H1 (cell line): ENCODE measurements at regions not wholly inside any gene's neighbourhood (a gene's known extent, or its start where the extent isn't known, plus 50 kb on each side); places are given as distances from the start of the nearest gene placed in this dataset.

Experiments used
- CTCF ChIA-PET: fragments of 300-600 bp; sonication (Branson Sonifier 250); formaldehyde crosslinking; loops from one replicate; lab custom pipeline; 2021; ENCODE audit not compliant: partially characterized antibody; lab: Charles Lee
- POLR2A ChIA-PET: fragments of 300-600 bp; sonication (Branson Sonifier 250); formaldehyde crosslinking; loops from one replicate; lab custom pipeline; 2021; ENCODE audit warnings: inconsistent platforms; ENCODE audit not compliant: partially characterized antibody; lab: Charles Lee
- DNase-seq, 2 experiments: peaks; one replicate each; pipeline versions ENCODE4 v3.0.0 to v3.0.0-alpha.2; 2010 to 2022; ENCODE audit warnings: low spot score in 2 of 2, low read depth in 1 of 2, mixed read lengths in 1 of 2
- FAIRE-seq: peaks from 2 replicates; lab custom pipeline; 2011; peaks lifted over from hg19 to GRCh38; lab: Jason Lieb, UNC
- H2AFZ ChIP-seq: 2 replicates; pipeline ENCODE4 v1.8.1; 2012; ENCODE audit warnings: low read length, inconsistent platforms
- H2AK5ac ChIP-seq: 2 replicates; pipeline ENCODE4 v1.6.1; 2013; ENCODE audit warnings: low read depth, low read length
- H2BK120ac ChIP-seq: replicated peaks from 2 replicates; pipeline ENCODE3; 2013; ENCODE audit warnings: low read depth, low read length, inconsistent platforms
- H2BK12ac ChIP-seq: 2 replicates; pipeline ENCODE4 v1.6.1; 2013; ENCODE audit warnings: low read depth, low read length
- H2BK15ac ChIP-seq: 2 replicates; pipeline ENCODE4 v1.6.1; 2013; ENCODE audit warnings: low read length
- H2BK20ac ChIP-seq: 2 replicates; pipeline ENCODE4 v1.6.1; 2013; ENCODE audit warnings: low read length
- H2BK5ac ChIP-seq: 2 replicates; pipeline ENCODE4 v1.6.1; 2013; ENCODE audit warnings: low read depth, low read length
- H3K14ac ChIP-seq: 2 replicates; pipeline ENCODE4 v1.6.1; 2013; ENCODE audit warnings: inconsistent platforms; ENCODE audit not compliant: insufficient read length
- H3K18ac ChIP-seq: 2 replicates; pipeline ENCODE4 v1.6.1; 2013; ENCODE audit warnings: low read length; ENCODE audit errors: extremely low read depth
- H3K23ac ChIP-seq: 2 replicates; pipeline ENCODE4 v1.6.1; 2013; ENCODE audit warnings: inconsistent platforms; ENCODE audit not compliant: insufficient read length
- H3K23me2 ChIP-seq: 2 replicates; pipeline ENCODE4 v1.6.1; 2013; ENCODE audit warnings: low read depth, low read length
- H3K27ac ChIP-seq: 2 replicates; pipeline ENCODE4 v1.6.1; 2011; ENCODE audit warnings: low read depth, low read length, inconsistent platforms
- H3K27me3 ChIP-seq, 4 experiments: replicated peaks in 1 of 4; 1 replicate in 1 of 4; 2 replicates in 3 of 4; pipeline versions ENCODE4 v1.6.1 to v1.8.1; 2011 to 2013; ENCODE audit warnings: low read length in 3 of 4, mild to moderate bottlenecking in 3 of 4, inconsistent platforms in 2 of 4, mixed read lengths in 2 of 4, moderate library complexity in 1 of 4; ENCODE audit not compliant: control insufficient read depth in 3 of 4, insufficient read depth in 3 of 4; ENCODE audit errors: extremely low read depth in 1 of 4
- H3K36me3 ChIP-seq, 4 experiments: 2 replicates each; pipeline versions ENCODE4 v1.6.1 to v1.8.1; 2011 to 2013; ENCODE audit warnings: mild to moderate bottlenecking in 4 of 4, low read length in 3 of 4, moderate library complexity in 2 of 4, control low read depth in 1 of 4, inconsistent platforms in 1 of 4; ENCODE audit not compliant: insufficient read depth in 4 of 4, control insufficient read depth in 2 of 4
- H3K4ac ChIP-seq: replicated peaks from 2 replicates; pipeline ENCODE3; 2013; ENCODE audit warnings: low read length, low read depth, mixed read lengths, inconsistent platforms; ENCODE audit not compliant: insufficient read length
- H3K4me1 ChIP-seq, 4 experiments: replicated peaks in 1 of 4; 1 replicate in 1 of 4; 2 replicates in 3 of 4; pipeline versions ENCODE4 v1.6.1 to v1.8.1; 2011 to 2013; ENCODE audit warnings: low read length in 3 of 4, inconsistent platforms in 2 of 4, mixed read lengths in 1 of 4; ENCODE audit not compliant: insufficient read depth in 4 of 4, control insufficient read depth in 3 of 4
- H3K4me2 ChIP-seq, 2 experiments: 2 replicates each; pipeline versions ENCODE4 v1.6.1 to v1.8.1; 2011 to 2013; ENCODE audit warnings: low read depth in 2 of 2, low read length in 2 of 2, control low read depth in 1 of 2, inconsistent platforms in 1 of 2, mild to moderate bottlenecking in 1 of 2; ENCODE audit not compliant: insufficient read depth in 1 of 2
- H3K4me3 ChIP-seq, 4 experiments: fragments of 200-600, 300-600 bp in 1 of 4; sonication (generic), shearing (Covaris generic), sonication (Bioruptor Twin) in 1 of 4; 2 replicates each; pipeline versions ENCODE4 v1.5.1 to v1.8.1; 2011 to 2016; ENCODE audit warnings: low read length in 4 of 4, low read depth in 3 of 4, control low read depth in 2 of 4, inconsistent platforms in 2 of 4, mild to moderate bottlenecking in 2 of 4, mixed read lengths in 1 of 4, moderate library complexity in 1 of 4; ENCODE audit not compliant: insufficient read depth in 2 of 4; ENCODE audit errors: extremely low read depth in 1 of 4
- H3K56ac ChIP-seq: replicated peaks from 2 replicates; pipeline ENCODE3; 2013; ENCODE audit warnings: low read depth, mild to moderate bottlenecking, mixed read lengths, low read length, inconsistent platforms; ENCODE audit not compliant: insufficient read length
- H3K79me1 ChIP-seq: 2 replicates; pipeline ENCODE4 v1.6.1; 2013; ENCODE audit warnings: low read depth, low read length, control low read depth
- H3K79me2 ChIP-seq, 2 experiments: 2 replicates each; pipeline versions ENCODE4 v1.6.1 to v1.8.1; 2012 to 2013; ENCODE audit warnings: low read length in 2 of 2, mild to moderate bottlenecking in 2 of 2, inconsistent platforms in 1 of 2; ENCODE audit not compliant: insufficient read depth in 2 of 2, control insufficient read depth in 1 of 2
- H3K9ac ChIP-seq, 4 experiments: replicated peaks in 1 of 4; 1 replicate in 1 of 4; 2 replicates in 3 of 4; pipeline versions ENCODE4 v1.6.1 to v1.8.1; 2011 to 2013; ENCODE audit warnings: low read depth in 3 of 4, low read length in 3 of 4, control low read depth in 2 of 4, mild to moderate bottlenecking in 2 of 4, moderate library complexity in 2 of 4, inconsistent platforms in 1 of 4; ENCODE audit errors: extremely low read depth in 1 of 4
- H3K9me3 ChIP-seq, 2 experiments: 2 replicates each; pipeline versions ENCODE4 v1.6.1 to v1.8.1; 2012 to 2013; ENCODE audit warnings: mild to moderate bottlenecking in 2 of 2, moderate library complexity in 2 of 2, control low read depth in 1 of 2, inconsistent platforms in 1 of 2, low read depth in 1 of 2, low read length in 1 of 2, mixed read lengths in 1 of 2; ENCODE audit not compliant: insufficient read depth in 2 of 2
- H4K20me1 ChIP-seq, 2 experiments: replicated peaks in 1 of 2; 2 replicates each; pipeline versions ENCODE3 to v1.8.1; 2011 to 2013; ENCODE audit warnings: inconsistent platforms in 2 of 2, low read length in 2 of 2, mild to moderate bottlenecking in 1 of 2; ENCODE audit not compliant: insufficient read depth in 2 of 2, control insufficient read depth in 1 of 2
- H4K5ac ChIP-seq: 2 replicates; pipeline ENCODE4 v1.6.1; 2013; ENCODE audit warnings: low read length, low read depth, mixed read lengths, inconsistent platforms; ENCODE audit not compliant: insufficient read length
- H4K8ac ChIP-seq: 2 replicates; pipeline ENCODE4 v1.8.0; 2013; ENCODE audit warnings: mild to moderate bottlenecking, moderate library complexity, low read length, inconsistent platforms; ENCODE audit not compliant: insufficient read depth; ENCODE audit errors: extremely low read depth
- H4K91ac ChIP-seq: replicated peaks from 2 replicates; pipeline ENCODE3; 2013; ENCODE audit warnings: low read length, mixed read lengths, inconsistent platforms; ENCODE audit not compliant: insufficient read length
- CTBP2 ChIP-seq: IDR thresholded peaks from 2 replicates; pipeline ENCODE4 v1.7.0; 2011; ENCODE audit warnings: borderline replicate concordance, mild to moderate bottlenecking, moderate library complexity, mixed read lengths, low read length; ENCODE audit not compliant: insufficient read depth, insufficient read length
- FOSL1 ChIP-seq: IDR thresholded peaks from 2 replicates; pipeline ENCODE4 v1.6.1; 2011; ENCODE audit warnings: mild to moderate bottlenecking, low read depth, low read length, moderate library complexity; ENCODE audit not compliant: insufficient read depth
- GABPA ChIP-seq: IDR thresholded peaks from 2 replicates; pipeline ENCODE4 v1.6.1; 2011; ENCODE audit warnings: mild to moderate bottlenecking, low read length, moderate library complexity, borderline replicate concordance; ENCODE audit not compliant: insufficient read depth
- GTF2F1 ChIP-seq: IDR thresholded peaks from 2 replicates; pipeline ENCODE4 v1.6.1; 2012; ENCODE audit warnings: low read depth, low read length, improper control_type of control experiment, borderline replicate concordance
- NRF1 ChIP-seq: IDR thresholded peaks from 2 replicates; pipeline ENCODE4 v1.6.1; 2011; ENCODE audit warnings: mild to moderate bottlenecking, low read depth, low read length, improper control_type of control experiment
- RAD21 ChIP-seq, 2 experiments: IDR thresholded peaks in 1 of 2; conservative IDR thresholded peaks in 1 of 2; 2 replicates each; pipeline ENCODE4 v1.6.1; 2011; ENCODE audit warnings: low read depth in 2 of 2, low read length in 2 of 2, improper control_type of control experiment in 1 of 2, inconsistent platforms in 1 of 2, mild to moderate bottlenecking in 1 of 2, moderate library complexity in 1 of 2
- RXRA ChIP-seq: IDR thresholded peaks from 2 replicates; pipeline ENCODE4 v1.6.1; 2011; ENCODE audit warnings: low read depth, mild to moderate bottlenecking, low read length, moderate library complexity; ENCODE audit not compliant: insufficient read depth
- SAP30 ChIP-seq: fragments of 300-600 bp; sonication (generic); IDR thresholded peaks from 2 replicates; pipeline ENCODE4 v1.7.1; 2012; ENCODE audit warnings: low read length, moderate library complexity, mild to moderate bottlenecking, inconsistent platforms; ENCODE audit not compliant: insufficient read depth, insufficient replicate concordance
- SIRT6 ChIP-seq: IDR thresholded peaks from one replicate; pipeline ENCODE4 v1.7.1; 2012; ENCODE audit warnings: low read length, inconsistent platforms
- SP2 ChIP-seq: IDR thresholded peaks from 2 replicates; pipeline ENCODE4 v1.6.1; 2012; ENCODE audit warnings: mild to moderate bottlenecking, low read length, inconsistent platforms
- TCF12 ChIP-seq: IDR thresholded peaks from 2 replicates; pipeline ENCODE4 v1.6.1; 2011; ENCODE audit warnings: low read depth, mild to moderate bottlenecking, low read length
- WGBS, 2 experiments: shearing (Covaris generic) in 1 of 2; methylation state at CpG; one replicate each; pipeline versions ENCODE4 v1.1.6 to v1.1.7; 2013 to 2015; ENCODE audit warnings: low lambda C conversion rate in 2 of 2, mixed read lengths in 2 of 2, inconsistent platforms in 1 of 2, low coverage in 1 of 2, missing lambda C conversion rate in 1 of 2; ENCODE audit not compliant: insufficient replicate concordance in 2 of 2, insufficient coverage in 1 of 2, insufficient read length in 1 of 2; ENCODE audit errors: extremely low coverage in 1 of 2, missing lambda C conversion rate in 1 of 2; 5-methylcytosine and 5-hydroxymethylcytosine counted together
- TF ChIP-seq, protein P1 (sequence below), 3 experiments: IDR thresholded peaks; 1 replicate in 2 of 3; 2 replicates in 1 of 3; pipeline versions ENCODE4 v1.5.1 to v1.6.1; 2011; ENCODE audit warnings: low read length in 3 of 3, mild to moderate bottlenecking in 3 of 3, inconsistent platforms in 2 of 3, low read depth in 1 of 3, moderate library complexity in 1 of 3; ENCODE audit not compliant: insufficient read depth in 1 of 3; ENCODE audit errors: control extremely low read depth in 1 of 3

DNA sequence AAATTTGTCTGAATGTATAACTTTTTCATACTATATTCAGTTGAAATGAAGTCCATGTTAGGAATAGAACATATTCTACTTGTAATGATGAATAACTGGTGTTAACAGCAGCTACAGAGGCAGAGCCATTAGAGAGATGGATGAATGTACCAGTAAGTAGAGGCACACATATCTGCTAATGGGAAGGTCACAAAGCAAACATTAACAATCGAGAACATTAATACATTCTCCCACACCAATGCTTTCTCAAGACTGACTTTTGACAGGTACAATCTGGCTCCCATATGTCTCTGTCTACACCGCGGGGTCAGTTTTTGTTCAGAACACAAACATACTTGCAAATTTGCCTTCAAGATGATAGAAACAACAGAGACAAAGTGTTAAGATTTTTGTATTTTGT lies 776.0 kb upstream of the MANEA start:
- Histone ChIP-seq H3K18ac (no peak overlapping the region), H3K9me3 (no peaks in the 10 kb centered on the region), H4K91ac (no peak overlapping the region), H3K4me1 (no peaks in the 10 kb centered on the region), H2BK12ac (no peak overlapping the region), H3K36me3 (no peaks in the 10 kb centered on the region), H2AK5ac (no peak overlapping the region), H3K27ac (no peak overlapping the region), H3K9ac (no peak overlapping the region), H3K79me1 (no peaks in the 10 kb centered on the region), H4K20me1 (no peaks in the 10 kb centered on the region), H2AFZ (no peak overlapping the region), H3K56ac (no peak overlapping the region), H2BK120ac (no peak overlapping the region), H3K4me3 (no peak overlapping the region), H3K79me2 (no peaks in the 10 kb centered on the region), H3K23ac (no peak overlapping the region), H3K4me2 (no peak overlapping the region), H3K14ac (no peak overlapping the region), H3K23me2 (no peaks in the 10 kb centered on the region), H2BK15ac (no peak overlapping the region), H3K27me3 (no peaks in the 10 kb centered on the region), H2BK20ac (no peak overlapping the region), H3K4ac (no peak overlapping the region), H4K5ac (no peak overlapping the region), H2BK5ac (no peak overlapping the region), H4K8ac (no peak overlapping the region)
- CTCF ChIA-PET: no interaction called here
- 92% methylated on average over 3 of the region's 3 CpGs; no CpG with 5 or more reads in 1 of the 2 experiments for WGBS, 2 experiments
- POLR2A ChIA-PET: no interaction called here
- FAIRE-seq (no peak), DNase-seq (no peak)
- TF ChIP-seq SP2 (no peak), RAD21 (IDR thresholded peaks at IDR 0.05 in 1 of 2, conservative IDR thresholded peaks at IDR 0.05 in 1 of 2; ENCODE audit: low read depth in 2 of 2, low read length in 2 of 2) (no peak), SIRT6 (no peak), GTF2F1 (no peak), RXRA (no peak), FOSL1 (no peak), SAP30 (no peak), TCF12 (no peak), CTBP2 (no peak), NRF1 (no peak), GABPA (no peak)
- TF ChIP-seq, protein P1, sequence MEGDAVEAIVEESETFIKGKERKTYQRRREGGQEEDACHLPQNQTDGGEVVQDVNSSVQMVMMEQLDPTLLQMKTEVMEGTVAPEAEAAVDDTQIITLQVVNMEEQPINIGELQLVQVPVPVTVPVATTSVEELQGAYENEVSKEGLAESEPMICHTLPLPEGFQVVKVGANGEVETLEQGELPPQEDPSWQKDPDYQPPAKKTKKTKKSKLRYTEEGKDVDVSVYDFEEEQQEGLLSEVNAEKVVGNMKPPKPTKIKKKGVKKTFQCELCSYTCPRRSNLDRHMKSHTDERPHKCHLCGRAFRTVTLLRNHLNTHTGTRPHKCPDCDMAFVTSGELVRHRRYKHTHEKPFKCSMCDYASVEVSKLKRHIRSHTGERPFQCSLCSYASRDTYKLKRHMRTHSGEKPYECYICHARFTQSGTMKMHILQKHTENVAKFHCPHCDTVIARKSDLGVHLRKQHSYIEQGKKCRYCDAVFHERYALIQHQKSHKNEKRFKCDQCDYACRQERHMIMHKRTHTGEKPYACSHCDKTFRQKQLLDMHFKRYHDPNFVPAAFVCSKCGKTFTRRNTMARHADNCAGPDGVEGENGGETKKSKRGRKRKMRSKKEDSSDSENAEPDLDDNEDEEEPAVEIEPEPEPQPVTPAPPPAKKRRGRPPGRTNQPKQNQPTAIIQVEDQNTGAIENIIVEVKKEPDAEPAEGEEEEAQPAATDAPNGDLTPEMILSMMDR (IDR thresholded peaks at IDR 0.05; ENCODE audit: control extremely low read depth in 1 of 3, insufficient read depth in 1 of 3, low read depth in 1 of 3, low read length in 3 of 3): no peak
